PC-3 (cell line): ENCODE measurements at regions not wholly inside any gene's neighbourhood (a gene's known extent, or its start where the extent isn't known, plus 50 kb on each side); places are given as distances from the start of the nearest gene placed in this dataset.

Experiments
- ATAC-seq: fragments of 200-7000 bp; cut with Tn5 transposase; 2 replicates; pipeline ENCODE4 v1.9.1; 2020; ENCODE audit warnings: mild to moderate bottlenecking, moderate library complexity
- BruUV-seq: library from RNA; stranded (reverse); fragments of 400-500 nt; replicated peaks from 2 replicates; lab custom pipeline; 2021; lab: Mats Ljungman, UMichigan
- CTCF ChIA-PET: fragments of 300-600 bp; sonication (Branson Sonifier 250); formaldehyde crosslinking; loops from one replicate; lab custom pipeline; 2022; ENCODE audit warnings: antibody characterized with exemption; lab: Charles Lee
- POLR2A ChIA-PET: fragments of 300-600 bp; sonication (Branson Sonifier 250); formaldehyde crosslinking; loops from one replicate; lab custom pipeline; 2022; ENCODE audit warnings: antibody characterized with exemption; ENCODE audit not compliant: unreplicated experiment; lab: Charles Lee
- DNase-seq: peaks from one replicate; pipeline ENCODE4 v3.0.0-alpha.2; 2015
- H2AFZ ChIP-seq: fragments of 300-600 bp; sonication (generic); 2 replicates; pipeline ENCODE4 v1.6.0; 2016; ENCODE audit warnings: antibody characterized with exemption, low read length
- H3F3A ChIP-seq: fragments of 300-600 bp; sonication (generic); one replicate; pipeline ENCODE4 v1.6.0; 2017; ENCODE audit warnings: antibody characterized with exemption, low read length, control low read depth, mild to moderate bottlenecking; ENCODE audit not compliant: unreplicated experiment
- H3K27ac ChIP-seq: fragments of 300-600 bp; sonication (generic); 2 replicates; pipeline ENCODE4 v1.5.1; 2016; ENCODE audit warnings: mild to moderate bottlenecking, low read length
- H3K27me3 ChIP-seq: fragments of 300-600 bp; sonication (generic); 2 replicates; pipeline ENCODE4 v1.6.1; 2016; ENCODE audit warnings: low read length, mixed read lengths
- H3K36me3 ChIP-seq: fragments of 300-600 bp; sonication (generic); 2 replicates; pipeline ENCODE4 v1.6.1; 2016; ENCODE audit warnings: low read depth, mixed run types, low read length, mixed read lengths
- H3K4me1 ChIP-seq: fragments of 300-600 bp; sonication (generic); 2 replicates; pipeline ENCODE4 v1.5.1; 2016; ENCODE audit warnings: low read length; ENCODE audit not compliant: insufficient read depth
- H3K4me2 ChIP-seq: fragments of 300-600 bp; sonication (generic); 2 replicates; pipeline ENCODE4 v1.6.0; 2016; ENCODE audit warnings: low read length
- H3K4me3 ChIP-seq: fragments of 300-600 bp; sonication (generic); 2 replicates; pipeline ENCODE4 v1.5.1; 2016; ENCODE audit warnings: mild to moderate bottlenecking, low read length, mixed read lengths
- H3K79me2 ChIP-seq: fragments of 300-600 bp; sonication (generic); 2 replicates; pipeline ENCODE4 v1.6.1; 2017; ENCODE audit warnings: low read length, mixed read lengths
- H3K9ac ChIP-seq: fragments of 300-600 bp; sonication (generic); 2 replicates; pipeline ENCODE4 v1.6.0; 2016; ENCODE audit warnings: mild to moderate bottlenecking, low read length
- H3K9me2 ChIP-seq: fragments of 300-600 bp; sonication (generic); replicated peaks from 2 replicates; pipeline ENCODE4 v1.6.1; 2016; ENCODE audit warnings: mixed run types, low read length, mixed read lengths
- H3K9me3 ChIP-seq: fragments of 300-600 bp; sonication (generic); 2 replicates; pipeline ENCODE4 v1.6.1; 2016; ENCODE audit warnings: low read length, mixed read lengths
- H4K20me1 ChIP-seq: fragments of 300-600 bp; sonication (generic); 2 replicates; pipeline ENCODE4 v1.6.1; 2016; ENCODE audit warnings: low read length, mixed read lengths
- EZH2 ChIP-seq: fragments of 300-600 bp; sonication (generic); IDR thresholded peaks from one replicate; pipeline ENCODE4 v1.6.1; 2017; ENCODE audit warnings: antibody characterized with exemption, mild to moderate bottlenecking, low read length; ENCODE audit not compliant: unreplicated experiment
- EZH2phosphoT487 ChIP-seq: fragments of 300-600 bp; sonication (generic); IDR thresholded peaks from 2 replicates; pipeline ENCODE4 v1.6.1; 2018; ENCODE audit warnings: mild to moderate bottlenecking, antibody characterized with exemption, low read length, borderline replicate concordance
- intact Hi-C: fragments of 100-400 bp; cut with micrococcal nuclease; formaldehyde crosslinking; loops from 2 replicates; pipeline ENCODE4 v1.9.0; 2023
- TF ChIP-seq, protein P1 (sequence below): fragments of 300-600 bp; sonication (generic); conservative IDR thresholded peaks from 2 replicates; pipeline ENCODE4 v1.5.1; 2017; ENCODE audit warnings: antibody characterized with exemption, low read depth, mild to moderate bottlenecking, low read length

DNA sequence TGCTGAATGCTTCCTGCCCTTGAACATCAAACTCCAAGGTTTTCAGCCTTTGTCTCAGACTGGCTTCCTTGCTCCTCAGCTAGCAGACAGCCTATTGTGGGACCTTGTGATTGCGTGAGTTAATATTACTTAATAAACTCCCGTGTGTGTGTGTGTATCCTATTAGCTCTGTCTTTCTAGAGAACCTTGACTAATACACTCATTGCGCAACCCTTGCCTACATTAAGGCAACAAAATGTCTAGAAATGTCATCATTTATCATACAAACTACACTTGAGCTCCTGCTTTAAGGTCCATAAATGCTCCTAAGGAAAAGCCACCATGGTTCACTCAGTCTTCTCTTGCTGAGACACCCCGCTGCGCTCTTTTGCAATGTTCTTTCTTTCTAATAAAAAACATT, 2861.0 kb downstream of the PCDH9 start:
- H3K27me3 ChIP-seq: no peaks in the 10 kb centered on the region
- H3K79me2 ChIP-seq: no peaks in the 10 kb centered on the region
- H3K4me3 ChIP-seq: no peak overlapping the region
- H3K9me3 ChIP-seq: no peaks in the 10 kb centered on the region
- intact Hi-C loops: no loop called here
- H3K4me1 ChIP-seq: peaks cover 11% of the 10 kb centered on the region
- POLR2A ChIA-PET: no interaction called here
- no peak overlapping the region for H3K4me2 ChIP-seq
- no peaks in the 10 kb centered on the region for H3F3A ChIP-seq
- no peak for TF ChIP-seq EZH2phosphoT487
- no peak for TF ChIP-seq EZH2
- TF ChIP-seq, protein P1, sequence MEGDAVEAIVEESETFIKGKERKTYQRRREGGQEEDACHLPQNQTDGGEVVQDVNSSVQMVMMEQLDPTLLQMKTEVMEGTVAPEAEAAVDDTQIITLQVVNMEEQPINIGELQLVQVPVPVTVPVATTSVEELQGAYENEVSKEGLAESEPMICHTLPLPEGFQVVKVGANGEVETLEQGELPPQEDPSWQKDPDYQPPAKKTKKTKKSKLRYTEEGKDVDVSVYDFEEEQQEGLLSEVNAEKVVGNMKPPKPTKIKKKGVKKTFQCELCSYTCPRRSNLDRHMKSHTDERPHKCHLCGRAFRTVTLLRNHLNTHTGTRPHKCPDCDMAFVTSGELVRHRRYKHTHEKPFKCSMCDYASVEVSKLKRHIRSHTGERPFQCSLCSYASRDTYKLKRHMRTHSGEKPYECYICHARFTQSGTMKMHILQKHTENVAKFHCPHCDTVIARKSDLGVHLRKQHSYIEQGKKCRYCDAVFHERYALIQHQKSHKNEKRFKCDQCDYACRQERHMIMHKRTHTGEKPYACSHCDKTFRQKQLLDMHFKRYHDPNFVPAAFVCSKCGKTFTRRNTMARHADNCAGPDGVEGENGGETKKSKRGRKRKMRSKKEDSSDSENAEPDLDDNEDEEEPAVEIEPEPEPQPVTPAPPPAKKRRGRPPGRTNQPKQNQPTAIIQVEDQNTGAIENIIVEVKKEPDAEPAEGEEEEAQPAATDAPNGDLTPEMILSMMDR: no peak
- ATAC-seq (no peak), DNase-seq (no peak)
- H2AFZ ChIP-seq: no peak overlapping the region
- no peaks in the 10 kb centered on the region for H3K36me3 ChIP-seq
- BruUV-seq: no TSS peak
- H3K9me2 ChIP-seq: no peaks in the 10 kb centered on the region
- CTCF ChIA-PET: no interaction called here
- no peak overlapping the region for H3K27ac ChIP-seq
- H4K20me1 ChIP-seq: no peaks in the 10 kb centered on the region
- H3K9ac ChIP-seq: no peak overlapping the region

DNA sequence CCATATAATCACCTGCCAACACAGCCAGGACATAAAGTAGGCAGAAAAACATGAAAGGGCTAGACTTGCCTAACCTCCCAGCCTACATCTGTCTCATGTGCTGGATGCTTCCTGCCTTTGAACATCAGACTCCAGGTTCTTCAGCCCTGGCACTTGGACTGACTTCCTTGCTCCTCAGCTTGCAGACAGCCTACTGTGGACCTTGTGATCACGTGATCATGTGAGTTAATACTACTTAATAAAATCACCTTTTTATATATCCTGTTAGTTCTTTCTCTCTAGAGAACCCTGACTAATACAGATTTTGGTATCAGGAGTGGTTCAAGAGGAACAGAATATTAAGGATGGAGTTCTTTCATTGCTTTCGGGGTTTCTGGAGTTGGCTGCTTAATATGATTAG, 2867.6 kb downstream of the PCDH9 start:
- intact Hi-C loops: no loop called here
- DNase-seq (no peak), ATAC-seq (no peak)
- no peaks in the 10 kb centered on the region for H3K9me2 ChIP-seq
- H3K4me3 ChIP-seq: no peak overlapping the region
- H3K4me2 ChIP-seq: no peak overlapping the region
- no peak overlapping the region for H3K27ac ChIP-seq
- TF ChIP-seq EZH2 (no peak), EZH2phosphoT487 (no peak)
- TF ChIP-seq, protein P1: no peak
- BruUV-seq: no TSS peak
- H3K9ac ChIP-seq: no peak overlapping the region
- no peaks in the 10 kb centered on the region for H3F3A ChIP-seq
- no peaks in the 10 kb centered on the region for H3K27me3 ChIP-seq
- no peaks in the 10 kb centered on the region for H3K9me3 ChIP-seq
- ChIA-PET CTCF (no interaction called here), POLR2A (no interaction called here)
- no peaks in the 10 kb centered on the region for H4K20me1 ChIP-seq
- no peaks in the 10 kb centered on the region for H3K79me2 ChIP-seq
- H3K4me1 ChIP-seq: no peaks in the 10 kb centered on the region
- no peaks in the 10 kb centered on the region for H3K36me3 ChIP-seq
- H2AFZ ChIP-seq: no peak overlapping the region

DNA sequence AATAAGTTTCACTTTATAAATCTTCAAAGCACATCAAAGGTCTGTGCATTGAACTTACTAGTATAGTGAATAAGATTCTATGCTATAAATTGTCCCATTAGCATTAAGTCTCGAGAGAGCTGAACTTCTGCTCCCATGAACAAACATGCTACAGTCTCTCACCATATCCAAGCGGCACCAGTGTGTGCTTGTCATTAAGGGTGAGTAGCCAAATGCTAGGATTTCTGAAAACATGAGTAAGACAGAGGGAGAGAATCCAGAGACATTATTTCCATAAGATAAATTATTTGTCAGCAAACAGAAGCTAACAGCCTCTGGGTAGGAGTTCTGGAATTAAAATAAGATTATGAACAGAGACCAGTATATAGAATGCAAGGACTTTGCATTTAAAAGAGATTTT, 2882.5 kb downstream of the PCDH9 start:
- ChIA-PET POLR2A (no interaction called here), CTCF (no interaction called here)
- intact Hi-C loops: no loop called here
- Histone ChIP-seq H3K27ac (no peak overlapping the region), H3K4me1 (no peaks in the 10 kb centered on the region), H4K20me1 (no peaks in the 10 kb centered on the region), H3K4me3 (no peak overlapping the region), H2AFZ (no peak overlapping the region), H3K9me3 (no peaks in the 10 kb centered on the region), H3K9ac (no peak overlapping the region), H3F3A (no peaks in the 10 kb centered on the region), H3K4me2 (no peak overlapping the region), H3K9me2 (no peaks in the 10 kb centered on the region), H3K79me2 (no peaks in the 10 kb centered on the region), H3K36me3 (no peaks in the 10 kb centered on the region), H3K27me3 (no peaks in the 10 kb centered on the region)
- ATAC-seq (no peak), DNase-seq (no peak)
- BruUV-seq: no TSS peak
- no peak for TF ChIP-seq EZH2
- TF ChIP-seq, protein P1: no peak
- TF ChIP-seq EZH2phosphoT487: no peak
